ENCODE measurements at regions not wholly inside any gene's neighbourhood (a gene's known extent, or its start where the extent isn't known, plus 50 kb on each side); places are given as distances from the start of the nearest gene placed in this dataset.
"Not testable (repeated sequence)": the region's sequence is repeated elsewhere in the genome, so short reads cannot be mapped to it uniquely, and the experiment has no call there.

DNA sequence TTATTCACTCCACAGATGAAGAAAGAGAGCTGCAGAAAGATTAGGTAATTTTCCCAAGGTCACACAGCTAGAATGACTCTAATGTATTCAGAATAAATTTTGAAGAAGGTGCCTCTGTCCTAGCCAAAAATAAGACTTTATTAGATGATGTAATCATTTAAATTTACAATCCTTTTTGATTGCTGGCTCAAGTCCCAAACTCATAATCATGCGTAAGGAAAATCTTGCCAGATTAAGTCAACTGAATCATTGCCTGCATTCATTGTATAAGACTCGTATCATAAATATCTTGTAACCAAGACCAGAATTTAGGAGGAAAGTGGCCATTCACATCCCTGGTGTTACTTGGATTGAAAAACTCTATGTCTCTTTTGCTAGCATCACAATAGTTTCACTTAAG is 53.1 kb upstream of the STK39 start:
- no peak for DNase-seq

DNA sequence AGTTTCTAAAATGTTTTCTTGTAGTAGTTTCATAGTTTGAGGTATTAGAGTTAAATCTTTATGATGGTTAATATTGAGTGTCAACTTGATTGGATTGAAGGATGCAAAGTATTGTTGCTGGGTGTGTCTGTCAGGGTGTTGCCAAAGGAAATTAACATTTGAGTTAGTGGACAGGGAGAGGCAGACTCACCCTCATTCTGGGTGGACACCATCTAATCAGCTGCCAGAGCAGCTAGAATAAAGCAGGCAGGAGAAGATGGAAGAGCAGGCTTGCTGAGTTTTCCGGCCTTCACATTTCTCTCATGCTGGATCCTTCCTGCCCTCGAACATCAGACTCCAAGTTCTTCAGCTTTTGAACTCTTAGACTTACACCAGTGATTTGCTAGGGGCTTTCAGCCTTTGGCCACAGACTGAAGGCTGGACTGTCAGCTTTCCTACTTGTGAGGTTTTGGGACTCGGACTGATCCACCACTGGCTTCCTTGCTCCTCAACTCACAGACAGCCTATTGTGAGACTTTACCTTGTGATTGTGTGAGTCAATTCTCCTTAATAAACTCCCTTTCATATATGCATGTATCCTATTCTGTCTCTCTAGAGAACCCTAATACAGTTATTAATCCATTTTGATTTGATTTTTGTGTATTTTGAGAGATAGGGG is 56.8 kb upstream of the STK39 start:
- DNase-seq = no peak

DNA sequence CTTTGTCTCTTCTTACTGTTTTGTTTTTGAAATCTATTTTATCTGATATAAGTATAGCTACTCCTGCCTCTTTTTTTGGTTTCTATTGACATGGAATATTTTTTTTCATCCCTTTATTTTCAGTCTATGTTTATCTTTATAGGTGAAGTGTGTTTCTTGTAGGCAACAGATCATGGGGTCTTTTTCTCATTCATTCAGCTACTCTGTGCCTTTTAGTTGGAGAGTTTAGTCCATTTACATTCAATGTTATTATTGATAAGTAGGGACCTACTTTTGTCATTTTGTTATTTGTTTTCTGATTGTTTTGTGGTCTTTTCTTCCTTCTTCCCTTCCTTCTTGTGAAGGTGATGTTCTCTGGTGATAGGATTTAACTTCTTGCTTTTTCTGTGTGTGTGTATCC is 60.0 kb upstream of the STK39 start:
- DNase-seq = no peak

DNA sequence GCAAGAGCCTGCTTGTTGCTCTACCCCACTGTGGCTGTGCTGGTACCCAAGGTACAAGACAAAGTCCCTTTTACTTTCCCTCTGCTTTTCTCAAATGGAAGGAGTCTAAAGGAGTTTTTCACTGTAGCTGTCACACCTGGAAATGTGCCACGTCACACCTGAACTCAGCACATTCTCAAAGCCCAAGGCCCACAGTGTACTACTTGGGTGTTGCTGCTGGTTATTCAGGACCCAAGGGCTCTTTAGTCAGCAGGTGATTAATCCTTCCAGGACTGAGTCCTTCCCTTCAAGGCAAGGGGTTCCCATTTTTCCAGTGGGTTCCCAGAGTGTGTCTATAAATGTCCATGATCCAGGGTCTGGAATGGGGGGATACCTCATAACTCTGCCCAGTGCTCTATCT is 63.2 kb upstream of the STK39 start:
- peak; percentile 10 for DNase-seq

DNA sequence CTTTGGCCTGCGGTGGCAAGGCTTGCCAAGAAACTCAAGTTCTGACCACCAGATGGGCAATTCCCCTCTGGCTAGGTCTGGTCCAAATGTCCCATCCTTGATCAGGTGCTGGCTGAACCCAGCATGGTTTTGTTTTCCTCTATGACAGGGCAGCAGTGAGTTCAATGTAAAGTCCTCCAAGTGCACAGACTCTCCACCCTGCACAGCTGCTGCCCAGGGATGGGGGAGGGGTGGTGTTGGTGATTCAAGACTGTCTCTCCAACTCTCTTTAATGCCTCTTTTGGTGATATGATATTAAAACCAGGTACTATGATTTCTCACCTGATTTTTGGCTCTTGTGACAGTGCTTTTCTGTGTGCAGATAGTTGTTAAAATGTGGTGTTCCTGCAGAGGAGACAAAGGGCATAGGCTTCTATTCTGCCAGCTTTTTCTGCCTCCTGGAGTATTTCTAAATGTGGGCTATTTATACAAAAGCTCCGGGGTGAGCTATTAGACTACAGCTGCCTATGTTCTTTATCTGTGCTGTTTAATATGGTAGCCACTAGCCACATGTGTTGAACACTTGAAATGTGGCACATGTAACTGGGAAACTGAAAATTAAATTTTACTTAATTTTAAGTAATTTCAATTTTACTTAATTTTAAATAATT is 64.0 kb upstream of the STK39 start:
- DNase-seq = peak; percentile 33

DNA sequence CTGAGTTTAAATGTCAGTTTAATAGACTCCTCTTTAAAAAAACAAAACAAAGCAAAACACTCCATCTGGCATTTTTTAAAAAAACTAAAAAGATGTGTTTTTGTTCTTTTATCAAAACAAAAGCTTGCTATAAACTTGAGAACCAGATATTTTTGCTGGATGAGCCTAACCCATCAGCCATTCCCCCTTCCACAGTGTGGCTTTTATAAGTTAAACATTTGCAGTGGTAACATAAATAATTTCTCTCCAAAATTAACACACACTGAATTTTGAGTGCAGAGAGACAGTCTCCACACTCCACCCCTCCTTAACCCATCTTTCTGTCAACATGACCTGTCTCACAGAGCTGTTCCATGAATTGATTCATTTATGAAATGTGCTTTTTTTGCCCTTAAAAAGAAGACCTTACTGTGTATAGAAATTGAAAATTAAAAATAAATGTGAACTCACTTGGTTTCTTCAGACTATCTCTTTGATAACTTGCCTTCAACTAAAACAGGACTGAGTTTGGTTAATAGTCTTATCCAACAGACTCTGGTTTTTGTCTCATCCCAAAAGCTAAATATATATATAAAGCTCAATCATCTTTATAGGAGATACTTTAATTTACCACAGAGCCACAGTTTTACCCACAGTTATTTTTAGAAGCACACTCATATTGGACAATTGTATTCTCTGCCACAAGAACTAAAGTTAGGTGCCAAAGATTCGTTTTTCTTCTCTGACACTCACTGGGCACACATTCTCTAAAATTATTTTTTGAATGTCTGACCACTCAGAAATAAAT is 64.8 kb upstream of the STK39 start:
- no peak for DNase-seq

DNA sequence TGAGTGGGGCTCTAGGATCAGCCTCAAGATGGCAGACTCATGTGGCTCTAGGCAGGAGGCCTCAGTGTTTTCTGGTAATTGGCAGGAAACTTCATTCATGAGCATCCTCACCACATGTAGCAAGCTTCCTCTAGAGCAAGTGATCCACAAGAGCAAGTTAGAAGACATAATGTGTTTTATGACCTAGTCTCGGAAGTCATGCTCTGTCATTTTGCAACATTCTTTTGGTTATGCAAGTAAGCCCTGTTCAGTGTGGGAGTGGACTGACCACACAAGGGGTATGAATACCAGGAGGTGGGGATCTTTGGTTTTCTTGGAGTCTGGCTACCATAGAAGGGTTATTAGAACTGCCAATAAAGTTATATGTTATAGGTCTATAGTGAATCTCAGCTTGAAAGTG is 66.8 kb upstream of the STK39 start:
- DNase-seq = no peak

DNA sequence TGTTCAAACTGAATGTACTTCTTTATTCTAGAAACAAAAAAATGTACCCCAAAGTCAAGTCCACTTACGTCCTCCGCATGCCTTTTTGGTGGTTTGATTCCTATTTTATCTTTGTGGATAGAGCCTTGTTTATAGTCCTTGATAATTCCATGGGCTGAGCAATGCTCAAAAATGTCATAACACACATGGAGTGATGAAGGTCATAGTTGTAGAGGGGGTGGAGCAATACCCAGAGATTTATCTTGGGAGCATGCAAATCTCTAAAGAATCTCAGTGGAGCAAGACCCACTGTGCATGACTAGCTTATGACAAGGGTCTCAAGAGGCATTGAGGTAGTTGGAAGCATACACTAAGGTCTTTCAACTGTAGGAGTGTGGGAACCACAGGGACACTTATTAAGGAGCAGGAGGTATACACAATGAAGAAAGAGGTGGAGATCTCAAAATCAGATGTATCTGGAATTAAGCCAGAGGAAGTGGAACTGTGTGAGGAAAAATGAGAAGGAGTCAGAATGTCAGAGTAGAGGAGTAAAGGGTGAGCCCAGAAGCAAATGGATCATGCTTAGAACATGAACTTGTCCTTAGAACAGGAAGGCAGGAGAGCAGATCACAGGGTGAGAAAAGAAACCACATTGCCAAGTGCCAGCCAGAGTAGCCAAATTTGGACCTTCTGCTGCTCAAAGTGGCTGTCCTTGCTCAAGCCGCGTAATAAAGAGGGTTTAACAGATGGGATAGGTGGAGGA is 68.1 kb upstream of the STK39 start:
- no peak for DNase-seq

DNA sequence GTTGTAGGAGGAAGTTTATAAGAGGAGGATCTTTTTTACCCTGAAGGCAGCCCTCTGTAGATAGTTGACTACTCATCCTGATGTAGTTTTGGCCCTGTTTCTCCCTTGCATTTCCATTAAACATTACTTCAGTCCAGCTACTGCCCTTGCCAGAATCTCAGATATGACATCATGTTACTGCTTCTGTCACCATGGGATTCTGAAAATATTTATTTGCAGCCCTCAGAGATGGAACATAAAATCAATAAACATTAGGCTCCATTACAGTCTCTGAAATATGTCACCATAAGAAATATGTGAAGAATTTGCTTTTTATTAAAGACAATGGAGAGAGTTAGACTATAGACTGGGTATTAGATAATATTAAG is 68.7 kb upstream of the STK39 start:
- DNase-seq = no peak

DNA sequence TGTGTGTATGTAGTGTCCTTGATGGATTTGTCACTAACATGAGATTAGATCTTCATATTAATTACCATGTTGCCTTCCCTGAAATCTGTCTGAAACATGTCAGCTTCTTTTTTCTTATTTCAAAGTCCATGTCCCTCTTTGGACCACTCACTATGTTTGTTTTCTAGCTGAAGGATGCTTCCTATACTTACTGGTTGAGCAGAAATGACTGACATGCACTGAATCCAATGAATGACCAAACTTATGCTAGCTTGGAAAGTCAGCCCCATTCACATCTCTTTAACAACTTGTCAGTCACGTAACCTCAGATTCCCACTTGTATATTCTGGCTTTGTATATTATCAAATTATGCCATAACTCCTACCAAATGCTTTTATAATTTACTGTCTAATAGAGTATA is 69.9 kb upstream of the STK39 start:
- DNase-seq = no peak

DNA sequence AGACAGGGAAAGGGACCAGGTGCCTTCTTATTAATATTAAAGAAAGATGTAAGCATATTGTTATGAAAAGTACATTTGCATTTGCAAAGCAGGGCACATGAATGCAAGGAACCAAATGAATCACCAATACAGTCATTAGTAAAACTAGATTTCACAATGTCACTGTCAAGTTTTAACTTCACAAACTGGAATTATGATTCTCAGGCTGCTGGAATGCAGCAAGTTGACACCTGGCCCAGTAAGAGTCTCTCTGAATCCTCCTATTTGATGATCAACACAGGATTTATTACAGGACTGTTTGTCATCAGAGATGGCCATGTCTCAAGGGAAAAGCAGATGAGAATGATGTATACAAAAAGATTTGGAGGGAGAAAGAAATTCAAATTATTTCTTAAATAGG is 72.9 kb upstream of the STK39 start:
- DNase-seq = no peak

DNA sequence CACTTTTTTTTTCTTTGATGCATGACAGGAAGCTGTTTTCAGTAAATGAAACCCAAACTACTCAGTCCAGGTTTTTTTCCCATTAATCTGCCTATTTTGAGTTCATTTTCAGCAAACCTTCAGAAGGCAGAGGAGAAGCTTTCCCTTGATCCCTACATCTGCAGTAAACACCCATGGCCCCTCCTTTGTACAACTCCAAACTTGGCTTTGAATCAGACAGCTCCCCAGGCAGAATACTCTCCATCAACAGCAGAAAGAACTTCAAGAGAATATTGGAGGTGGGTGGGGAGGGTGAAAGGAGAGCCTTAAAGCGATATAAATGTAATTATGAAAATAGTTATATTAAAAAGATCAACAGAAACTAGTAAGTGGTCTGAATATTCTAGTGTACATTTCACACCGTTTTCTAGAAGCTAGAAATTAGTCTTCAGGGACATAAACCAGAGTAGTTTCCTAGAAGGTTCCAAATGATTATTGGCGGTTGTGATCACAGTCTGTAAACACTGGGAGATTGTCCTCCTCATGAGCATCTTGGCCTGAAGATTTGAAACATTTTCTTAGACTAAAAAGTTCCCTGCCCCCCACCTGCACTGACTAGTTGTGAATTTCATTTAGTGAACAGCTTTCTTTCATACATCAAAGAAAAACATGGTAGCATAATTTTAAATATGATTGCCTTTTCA is 75.1 kb upstream of the STK39 start:
- DNase-seq = no peak

DNA sequence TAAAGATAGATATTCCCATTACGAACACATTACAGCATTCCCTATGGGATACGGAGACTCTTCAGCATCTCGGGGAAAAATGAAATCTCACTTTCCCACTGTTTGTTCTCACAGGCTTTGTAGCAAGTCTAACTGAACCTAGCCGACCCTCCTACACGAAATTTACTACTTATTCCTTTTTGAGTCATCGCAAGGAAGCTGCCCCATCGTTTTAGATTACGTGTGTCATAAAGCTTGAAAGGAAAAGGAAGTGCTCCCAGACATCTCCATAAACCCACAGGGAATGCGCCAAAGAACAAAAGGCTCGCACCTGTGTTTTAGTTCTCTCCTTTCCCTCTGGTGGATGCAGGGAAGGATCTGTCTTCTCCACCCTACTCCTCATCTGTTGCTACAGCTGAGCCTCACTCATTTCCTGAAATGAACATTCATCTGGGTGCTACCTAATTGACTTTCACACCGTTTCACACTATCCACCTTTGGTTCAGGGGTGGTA is 76.2 kb upstream of the STK39 start:
- no peak for DNase-seq

DNA sequence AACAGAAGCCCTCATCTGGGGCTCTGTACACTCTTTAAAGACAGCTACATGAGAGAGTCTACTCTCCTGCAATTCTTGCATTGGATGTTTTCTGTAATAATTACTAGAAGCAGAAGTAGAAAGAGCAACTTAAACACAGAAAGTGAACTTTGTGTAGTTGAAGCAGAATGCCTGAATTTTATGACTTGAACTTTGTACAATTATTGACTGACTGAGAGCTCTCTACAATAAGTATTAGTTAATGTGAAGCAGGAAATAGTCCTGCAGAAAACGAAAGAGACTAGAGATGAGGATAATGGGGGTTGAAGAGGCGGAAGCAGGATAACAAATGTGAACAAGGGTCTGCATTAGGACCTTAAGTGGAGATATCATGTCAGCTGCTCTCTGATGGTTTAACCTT is 79.2 kb upstream of the STK39 start:
- no peak for DNase-seq

DNA sequence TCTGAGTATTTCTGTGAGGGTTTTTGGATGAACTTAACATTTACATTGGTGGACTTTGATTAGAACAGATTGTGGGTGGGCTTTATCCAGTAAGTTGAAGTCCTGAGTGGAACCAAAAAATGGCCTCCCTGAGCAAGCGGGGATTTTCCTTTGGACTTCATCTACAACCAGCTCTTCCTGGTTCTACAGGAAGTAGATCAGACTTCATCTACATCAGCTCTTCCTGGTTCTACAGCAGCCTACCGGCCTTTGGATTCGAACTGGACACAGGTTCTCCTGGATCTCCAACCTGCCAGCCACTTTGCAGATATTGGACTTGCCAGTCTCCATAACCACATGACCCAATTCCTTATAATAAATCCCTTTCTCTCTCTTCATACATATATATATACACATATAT is 79.9 kb upstream of the STK39 start:
- no peak for DNase-seq

DNA sequence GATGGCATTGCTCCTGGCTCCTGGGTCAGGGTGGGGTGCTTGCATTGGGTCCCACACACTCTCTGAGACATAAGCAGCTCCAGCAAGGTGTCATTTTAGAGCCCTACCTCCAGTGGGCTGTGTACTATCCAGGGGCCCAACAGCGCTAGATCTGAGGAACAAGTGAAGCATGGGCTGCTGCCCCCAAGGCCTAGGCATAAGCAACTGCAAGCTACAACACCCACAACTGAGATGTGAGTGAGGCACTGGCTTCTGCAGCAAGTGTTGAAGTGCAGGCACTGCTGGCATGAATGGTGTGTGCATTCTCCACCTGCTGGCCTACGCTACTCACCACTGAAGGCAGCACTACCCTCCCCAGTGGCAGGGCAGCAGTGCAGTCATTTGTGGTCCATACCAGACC is 81.0 kb upstream of the STK39 start:
- no peak for DNase-seq

DNA sequence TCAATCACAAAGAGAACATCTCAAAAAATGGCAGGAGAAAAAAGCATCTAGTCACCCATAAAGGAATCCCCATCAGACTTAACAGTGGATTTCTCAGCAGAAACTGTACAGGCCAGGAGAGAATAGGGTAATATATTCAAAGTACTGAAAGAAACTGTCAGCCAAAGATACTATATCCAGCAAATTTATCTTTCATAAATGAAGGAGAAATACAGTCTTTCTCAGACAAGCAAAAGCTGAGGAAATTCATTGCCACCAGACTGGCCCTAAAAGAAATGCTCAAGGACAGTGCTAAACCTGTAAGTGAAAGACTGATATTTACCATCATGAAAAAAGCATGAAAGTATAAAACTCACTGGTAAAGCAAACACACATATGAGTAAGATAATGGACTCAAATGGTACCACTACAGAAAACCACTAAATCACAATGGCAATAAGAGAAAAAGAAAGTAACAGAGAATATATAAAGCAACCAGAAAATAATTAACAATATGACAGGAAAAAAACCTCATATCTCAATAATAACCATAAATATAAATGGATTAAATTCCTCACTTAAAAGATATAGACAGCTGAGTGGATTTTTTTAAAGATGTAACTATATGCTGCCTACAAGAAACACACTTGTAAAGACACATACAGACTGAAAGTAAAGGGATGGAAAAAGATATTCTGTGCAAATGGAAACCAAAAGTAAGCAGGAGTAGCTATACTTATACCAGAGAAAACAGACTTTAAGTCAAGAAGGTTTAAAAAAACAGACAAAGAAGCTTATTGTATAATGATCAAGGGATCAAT is 83.4 kb upstream of the STK39 start:
- no peak for DNase-seq

DNA sequence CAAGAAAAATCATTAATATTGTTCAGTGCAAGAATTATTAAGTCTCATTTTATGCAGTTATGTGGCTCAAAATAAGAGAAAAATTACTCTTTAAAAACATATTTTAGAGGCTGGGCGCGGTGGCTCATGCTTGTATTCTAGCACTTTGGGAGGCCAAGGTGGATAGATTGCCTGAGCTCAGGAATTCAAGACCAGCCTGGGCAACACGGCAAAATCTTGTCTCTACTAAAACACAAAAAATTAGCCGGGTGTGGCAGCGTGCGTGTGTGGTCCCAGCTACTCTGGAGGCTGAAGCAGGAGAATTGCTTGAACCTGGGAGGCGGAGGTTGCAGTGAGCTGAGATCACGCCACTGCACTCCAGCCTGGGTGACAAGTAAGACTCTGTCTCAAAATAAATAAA is 87.9 kb upstream of the STK39 start:
- not testable (repeated sequence) for DNase-seq

DNA sequence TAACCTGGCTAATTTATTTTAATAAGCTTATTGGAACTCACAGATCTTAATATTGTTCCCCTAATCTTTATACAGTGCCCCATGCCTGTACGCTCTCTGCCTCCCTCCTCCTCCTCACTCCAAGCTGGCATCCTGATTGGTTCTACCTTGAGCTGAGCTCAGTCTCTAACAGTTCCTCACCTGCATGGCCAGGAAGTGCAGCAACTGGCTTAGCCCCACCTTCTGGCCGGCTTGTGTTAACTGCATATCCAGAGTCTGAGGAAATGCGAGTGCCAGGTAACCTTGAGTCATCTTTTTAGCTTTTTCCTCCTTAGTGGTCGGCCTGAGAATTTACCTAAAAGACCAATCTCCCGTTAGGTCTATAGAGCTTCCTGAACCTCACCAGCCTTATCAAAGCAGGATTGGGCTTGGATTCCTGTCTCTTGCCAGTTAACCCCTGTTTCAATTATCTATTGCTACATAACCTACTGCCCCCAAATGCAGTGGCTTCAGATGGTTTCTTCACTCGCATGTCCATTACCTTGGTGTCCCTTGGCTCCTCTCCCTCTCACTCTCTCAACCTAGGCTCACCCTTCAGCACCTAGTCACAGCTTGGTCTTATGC is 89.5 kb upstream of the STK39 start:
- peak; percentile 71 for DNase-seq

DNA sequence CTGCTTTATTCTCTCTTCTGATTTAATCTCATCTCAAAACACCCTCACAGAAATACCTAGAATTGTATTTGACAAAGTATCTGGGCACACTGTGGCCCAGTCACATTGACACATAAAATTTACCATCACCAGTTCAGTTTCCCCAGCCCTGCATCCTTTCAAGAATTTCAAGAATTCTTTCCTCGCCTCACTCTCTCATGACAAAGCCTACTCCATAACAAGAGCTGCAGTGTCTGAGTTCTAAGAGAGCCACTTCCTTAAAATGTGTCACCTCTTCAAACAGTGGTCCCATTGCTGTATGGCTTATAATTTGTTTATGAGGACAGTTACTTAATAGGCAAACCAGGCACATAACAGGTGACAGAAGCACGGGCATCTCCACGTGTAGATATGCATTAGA is 90.9 kb upstream of the STK39 start:
- no peak for DNase-seq

DNA sequence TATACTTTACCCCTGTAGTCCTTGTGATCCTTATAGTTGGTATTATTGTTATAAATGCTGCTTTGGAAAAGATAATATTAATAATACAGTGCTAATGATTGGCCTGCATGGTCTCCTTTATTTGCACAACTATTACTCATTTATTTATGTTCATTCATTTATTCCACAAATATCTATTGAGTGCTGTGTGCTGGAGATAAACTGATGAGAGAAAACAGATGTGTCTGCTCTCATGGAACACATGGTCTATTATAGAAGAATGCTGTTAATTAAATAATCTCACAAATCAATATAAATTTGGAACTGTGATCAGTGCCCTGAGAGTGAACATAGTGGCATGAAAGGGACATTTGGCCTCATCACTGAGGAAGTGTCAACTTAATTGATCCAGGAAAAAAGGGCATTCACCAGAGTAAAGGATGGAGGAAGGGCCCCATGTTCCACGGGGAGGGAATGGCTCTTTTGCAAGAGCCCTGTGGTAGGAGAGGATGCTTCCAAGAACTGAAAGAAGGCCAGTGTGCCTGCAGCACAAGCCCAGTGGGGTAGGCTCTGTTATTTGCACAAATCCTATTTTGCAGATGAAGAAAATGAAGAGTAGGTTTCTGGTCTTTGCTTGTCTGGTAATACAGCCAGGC is 91.5 kb upstream of the STK39 start:
- no peak for DNase-seq
